Endothelial cell of umbilical vein (primary cell): ENCODE measurements at regions not wholly inside any gene's neighbourhood (a gene's known extent, or its start where the extent isn't known, plus 50 kb on each side); places are given as distances from the start of the nearest gene placed in this dataset.

Source experiments
- BruUV-seq: library from RNA; stranded (reverse); fragments of 400-500 nt; replicated peaks from 2 replicates; lab custom pipeline; 2021; lab: Mats Ljungman, UMichigan
- CTCF ChIA-PET: fragments of 300-600, 350-600 bp; sonication (Branson Sonifier 250); formaldehyde crosslinking; loops from one replicate; lab custom pipeline; 2021; ENCODE audit warnings: antibody characterized with exemption, inconsistent platforms; lab: Charles Lee
- POLR2A ChIA-PET: fragments of 300-600, 350-600 bp; sonication (Branson Sonifier 250); formaldehyde crosslinking; loops from one replicate; lab custom pipeline; 2021; ENCODE audit warnings: antibody characterized with exemption, inconsistent platforms; lab: Charles Lee
- DNase-seq: peaks from one replicate; pipeline ENCODE4 v3.0.0-alpha.2; 2011; ENCODE audit warnings: low read depth, low spot score
- FAIRE-seq: peaks from 2 replicates; lab custom pipeline; 2011; peaks lifted over from hg19 to GRCh38; lab: Jason Lieb, UNC
- H2AFZ ChIP-seq: 2 replicates; pipeline ENCODE4 v1.6.0; 2012; ENCODE audit warnings: low read depth, low read length, control low read depth, inconsistent platforms
- H3K27ac ChIP-seq: 2 replicates; pipeline ENCODE4 v1.5.1; 2011; ENCODE audit warnings: low read depth, mild to moderate bottlenecking, control low read depth, low read length, moderate library complexity; ENCODE audit not compliant: insufficient read depth
- H3K27me3 ChIP-seq, 2 experiments: 2 replicates each; pipeline versions ENCODE4 v1.6.0 to v1.6.1; 2011; ENCODE audit warnings: low read length in 2 of 2, mixed read lengths in 1 of 2; ENCODE audit not compliant: control insufficient read depth in 2 of 2, insufficient read depth in 2 of 2
- H3K36me3 ChIP-seq, 2 experiments: 2 replicates in 1 of 2; 3 replicates in 1 of 2; pipeline ENCODE4 v1.5.1; 2011; ENCODE audit warnings: low read length in 2 of 2, mild to moderate bottlenecking in 1 of 2, moderate library complexity in 1 of 2; ENCODE audit not compliant: control insufficient read depth in 2 of 2, insufficient read depth in 2 of 2; ENCODE audit errors: extremely low read depth in 1 of 2
- H3K4me1 ChIP-seq: 3 replicates; pipeline ENCODE4 v1.5.1; 2011; ENCODE audit warnings: mild to moderate bottlenecking, low read length; ENCODE audit not compliant: control insufficient read depth, insufficient read depth; ENCODE audit errors: extremely low read depth
- H3K4me2 ChIP-seq: 2 replicates; pipeline ENCODE4 v1.6.1; 2011; ENCODE audit warnings: low read length, control low read depth, mixed read lengths; ENCODE audit not compliant: insufficient read depth
- H3K4me3 ChIP-seq, 3 experiments: fragments of 200-600 bp in 1 of 3; sonication (generic), shearing (Covaris generic) in 1 of 3; replicated peaks in 1 of 3; 2 replicates each; pipeline ENCODE4 v1.5.1; 2011 to 2016; ENCODE audit warnings: control low read depth in 3 of 3, low read length in 3 of 3, mild to moderate bottlenecking in 2 of 3, inconsistent platforms in 1 of 3, low read depth in 1 of 3, moderate library complexity in 1 of 3; ENCODE audit not compliant: insufficient read depth in 1 of 3
- H3K79me2 ChIP-seq: 2 replicates; pipeline ENCODE4 v1.6.0; 2012; ENCODE audit warnings: low read length, inconsistent platforms; ENCODE audit not compliant: control insufficient read depth, insufficient read depth
- H3K9ac ChIP-seq: replicated peaks from 2 replicates; pipeline ENCODE3; 2011; ENCODE audit warnings: low read length, control low read depth; ENCODE audit not compliant: insufficient read depth; ENCODE audit errors: extremely low read depth
- H3K9me1 ChIP-seq: replicated peaks from 3 replicates; pipeline ENCODE4 v1.6.0; 2011; ENCODE audit warnings: mild to moderate bottlenecking, low read length; ENCODE audit not compliant: control insufficient read depth, insufficient read depth; ENCODE audit errors: extremely low read depth
- H3K9me3 ChIP-seq: replicated peaks from 2 replicates; pipeline ENCODE4 v1.5.1; 2012; ENCODE audit warnings: low read length, inconsistent platforms; ENCODE audit not compliant: control insufficient read depth, insufficient read depth
- H4K20me1 ChIP-seq: replicated peaks from 2 replicates; pipeline ENCODE3; 2011; ENCODE audit warnings: mild to moderate bottlenecking, low read length; ENCODE audit not compliant: control insufficient read depth, insufficient read depth; ENCODE audit errors: extremely low read depth
- CTCF ChIP-seq, 2 donors: IDR thresholded peaks; 1 replicate in 1 of 2; 2 replicates in 1 of 2; pipeline ENCODE4 v1.5.1; 2011; ENCODE audit warnings: low read length in 2 of 2, mild to moderate bottlenecking in 2 of 2, moderate library complexity in 2 of 2, control low read depth in 1 of 2, inconsistent platforms in 1 of 2, low read depth in 1 of 2; ENCODE audit not compliant: insufficient read depth in 1 of 2; ENCODE audit errors: extremely low read depth in 1 of 2
- EZH2 ChIP-seq: IDR thresholded peaks from 2 replicates; pipeline ENCODE4 v1.6.1; 2012; ENCODE audit warnings: borderline replicate concordance, low read depth, mild to moderate bottlenecking, moderate library complexity, low read length, inconsistent platforms; ENCODE audit not compliant: severe bottlenecking
- FOS ChIP-seq: IDR thresholded peaks from 2 replicates; pipeline ENCODE4 v1.6.1; 2011; ENCODE audit warnings: mild to moderate bottlenecking, low read length, moderate library complexity, borderline replicate concordance; ENCODE audit not compliant: insufficient read depth
- JUN ChIP-seq: IDR thresholded peaks from 2 replicates; pipeline ENCODE4 v1.6.1; 2011; ENCODE audit warnings: borderline replicate concordance, low read depth; ENCODE audit not compliant: insufficient read length, insufficient read depth
- MAX ChIP-seq: IDR thresholded peaks from 2 replicates; pipeline ENCODE4 v1.6.1; 2011; ENCODE audit not compliant: insufficient read depth, insufficient read length
- MYC ChIP-seq: IDR thresholded peaks from one replicate; pipeline ENCODE4 v1.6.1; 2011; ENCODE audit warnings: mild to moderate bottlenecking, low read depth, low read length
- POLR2A ChIP-seq: IDR thresholded peaks from 2 replicates; pipeline ENCODE4 v1.6.1; 2012; ENCODE audit warnings: low read depth, mild to moderate bottlenecking, control low read depth, low read length
- POLR2AphosphoS5 ChIP-seq: IDR thresholded peaks from 2 replicates; pipeline ENCODE4 v1.6.1; 2012; ENCODE audit warnings: low read depth, mild to moderate bottlenecking, control low read depth, low read length, moderate library complexity; ENCODE audit not compliant: insufficient read depth
- dilution Hi-C: fragments of 300-500 bp; cut with MboI; formaldehyde crosslinking; loops from one replicate; pipeline ENCODE4 v1.15.0; 2019; ENCODE audit warnings: low sequenced_read_pairs; ENCODE audit not compliant: extremely low pct_ligation_motif_present
- intact Hi-C: fragments of 100-400 bp; cut with micrococcal nuclease; formaldehyde crosslinking; loops from one replicate; pipeline ENCODE4 v1.10.0; 2022

GRCh38 chr6:101013612-101014195, 132.6 kb upstream of the ASCC3 start:
- CTCF ChIA-PET: no interaction called here
- no peaks in the 10 kb centered on the region for H3K36me3 ChIP-seq
- POLR2A ChIA-PET: no interaction called here
- FAIRE-seq (no peak), DNase-seq (no peak)
- H2AFZ ChIP-seq: no peak overlapping the region
- no peaks in the 10 kb centered on the region for H3K27me3 ChIP-seq
- no peaks in the 10 kb centered on the region for H3K9me3 ChIP-seq
- TF ChIP-seq CTCF (IDR thresholded peaks at IDR 0.05; ENCODE audit: extremely low read depth in 1 of 2, insufficient read depth in 1 of 2, low read depth in 1 of 2, low read length in 2 of 2) (no peak), MYC (no peak), POLR2A (no peak), JUN (no peak), EZH2 (no peak), MAX (no peak), FOS (no peak), POLR2AphosphoS5 (no peak)
- no peak overlapping the region for H3K9ac ChIP-seq
- no peaks in the 10 kb centered on the region for H3K79me2 ChIP-seq
- BruUV-seq: no TSS peak
- no peak overlapping the region for H3K4me2 ChIP-seq
- dilution Hi-C loops (no loop called here), intact Hi-C loops (no loop called here)
- no peaks in the 10 kb centered on the region for H3K9me1 ChIP-seq
- H3K4me1 ChIP-seq: no peaks in the 10 kb centered on the region
- no peak overlapping the region for H3K4me3 ChIP-seq
- H3K27ac ChIP-seq: no peak overlapping the region
- no peaks in the 10 kb centered on the region for H4K20me1 ChIP-seq
